HFF-Myc (cell line): ENCODE measurements at regions not wholly inside any gene's neighbourhood (a gene's known extent, or its start where the extent isn't known, plus 50 kb on each side); places are given as distances from the start of the nearest gene placed in this dataset.

Source experiments
- DNase-seq: peaks from one replicate; pipeline ENCODE4 v3.0.0-alpha.2; 2011; ENCODE audit warnings: low read depth; ENCODE audit errors: extremely low read depth
- H3K4me3 ChIP-seq: replicated peaks from 2 replicates; pipeline ENCODE4 v1.5.1; 2011; ENCODE audit warnings: low read depth, mild to moderate bottlenecking, control low read depth, low read length
- CTCF ChIP-seq: IDR thresholded peaks from 2 replicates; pipeline ENCODE4 v1.5.1; 2012; ENCODE audit warnings: mild to moderate bottlenecking, low read depth, low read length, control low read depth; ENCODE audit errors: missing control alignments

GRCh38 chr2:12005886-12006681 is 259.7 kb downstream of the LPIN1 start:
- no peak for DNase-seq
- no peak for TF ChIP-seq CTCF
- H3K4me3 ChIP-seq: no peak overlapping the region

GRCh38 chr2:12006850-12007249 is 260.4 kb downstream of the LPIN1 start:
- no peak for DNase-seq
- H3K4me3 ChIP-seq: no peak overlapping the region
- TF ChIP-seq CTCF: no peak

GRCh38 chr2:12007282-12007681 is 260.9 kb downstream of the LPIN1 start:
- no peak for DNase-seq
- TF ChIP-seq CTCF: no peak
- H3K4me3 ChIP-seq: no peak overlapping the region

- no peak for TF ChIP-seq CTCF
- H3K4me3 ChIP-seq: no peak overlapping the region
- DNase-seq: no peak
Observed at GRCh38 chr2:12008425-12009061, 262.1 kb downstream of the LPIN1 start.

GRCh38 chr2:12009323-12009905 is 263.0 kb downstream of the LPIN1 start:
- no peak for DNase-seq
- TF ChIP-seq CTCF: no peak

GRCh38 chr2:12010059-12010458 is 263.6 kb downstream of the LPIN1 start:
- no peak for DNase-seq
- no peak overlapping the region for H3K4me3 ChIP-seq
- no peak for TF ChIP-seq CTCF

More at GRCh38 chr2:12009323-12009905, 263.0 kb downstream of the LPIN1 start:
- H3K4me3 ChIP-seq: no peak overlapping the region
